SU-DHL-6 (cell line): ENCODE measurements at regions not wholly inside any gene's neighbourhood (a gene's known extent, or its start where the extent isn't known, plus 50 kb on each side); places are given as distances from the start of the nearest gene placed in this dataset.

Experiments
- H2AFZ ChIP-seq: fragments of 200-600 bp; sonication (generic); 2 replicates; pipeline ENCODE4 v1.6.1; 2014; ENCODE audit warnings: low read depth, mild to moderate bottlenecking, moderate library complexity, mixed read lengths, antibody characterized with exemption, low read length; ENCODE audit not compliant: severe bottlenecking
- H3F3A ChIP-seq: fragments of 200-600 bp; shearing (Covaris generic); 2 replicates; pipeline ENCODE4 v1.6.0; 2016; ENCODE audit warnings: antibody characterized with exemption, mild to moderate bottlenecking; ENCODE audit not compliant: insufficient read depth
- H3K27ac ChIP-seq: fragments of 200-600 bp; sonication (generic); 2 replicates; pipeline ENCODE4 v1.5.1; 2016; ENCODE audit warnings: low read depth, mild to moderate bottlenecking, low read length, moderate library complexity, mixed read lengths
- H3K27me3 ChIP-seq: fragments of 200-600 bp; sonication (generic), shearing (Covaris generic); 2 replicates; pipeline ENCODE4 v1.6.0; 2014; ENCODE audit warnings: mild to moderate bottlenecking, low read length
- H3K36me3 ChIP-seq: fragments of 200-600 bp; sonication (generic); 2 replicates; pipeline ENCODE4 v1.6.1; 2014; ENCODE audit warnings: mild to moderate bottlenecking, low read length, mixed read lengths
- H3K4me2 ChIP-seq: fragments of 300-600, 200-600 bp; shearing (Covaris generic), sonication (generic); 2 replicates; pipeline ENCODE4 v1.6.0; 2014; ENCODE audit warnings: low read length, low read depth, mild to moderate bottlenecking; ENCODE audit not compliant: poor library complexity, severe bottlenecking
- H3K4me3 ChIP-seq: fragments of 200-600 bp; sonication (generic); 2 replicates; pipeline ENCODE4 v1.5.1; 2014; ENCODE audit warnings: antibody characterized with exemption, low read length, mild to moderate bottlenecking, mixed read lengths; ENCODE audit not compliant: insufficient read depth, poor library complexity, severe bottlenecking
- H3K79me2 ChIP-seq: fragments of 200-600 bp; sonication (generic); 2 replicates; pipeline ENCODE4 v1.6.1; 2014; ENCODE audit warnings: mild to moderate bottlenecking, low read length, moderate library complexity; ENCODE audit not compliant: insufficient read depth
- H3K9ac ChIP-seq: fragments of 200-600 bp; sonication (generic); 2 replicates; pipeline ENCODE4 v1.7.0; 2014; ENCODE audit warnings: mild to moderate bottlenecking, low read length
- H3K9me2 ChIP-seq: fragments of 200-600 bp; sonication (generic); replicated peaks from 2 replicates; pipeline ENCODE4 v1.6.1; 2014; ENCODE audit warnings: low read length; ENCODE audit not compliant: insufficient read depth
- H3K9me3 ChIP-seq: fragments of 200-600 bp; sonication (generic); 2 replicates; pipeline ENCODE4 v1.6.1; 2014; ENCODE audit warnings: low read length, mixed read lengths; ENCODE audit not compliant: insufficient read depth
- H4K20me1 ChIP-seq: fragments of 200-600 bp; sonication (generic); 2 replicates; pipeline ENCODE4 v1.6.1; 2014; ENCODE audit warnings: low read depth, mild to moderate bottlenecking, antibody characterized with exemption, low read length, moderate library complexity, mixed read lengths
- CTCF ChIP-seq: fragments of 200-600 bp; sonication (generic); IDR thresholded peaks from one replicate; pipeline ENCODE4 v1.5.1; 2017; ENCODE audit warnings: antibody characterized with exemption, mild to moderate bottlenecking, low read length, moderate library complexity; ENCODE audit not compliant: insufficient read depth, poor library complexity, severe bottlenecking
- EZH2phosphoT487 ChIP-seq: fragments of 200-600 bp; sonication (generic), shearing (Covaris generic); conservative IDR thresholded peaks from 2 replicates; pipeline ENCODE4 v1.6.1; 2018; ENCODE audit warnings: mild to moderate bottlenecking, antibody characterized with exemption, low read length, moderate library complexity, mixed read lengths

DNA sequence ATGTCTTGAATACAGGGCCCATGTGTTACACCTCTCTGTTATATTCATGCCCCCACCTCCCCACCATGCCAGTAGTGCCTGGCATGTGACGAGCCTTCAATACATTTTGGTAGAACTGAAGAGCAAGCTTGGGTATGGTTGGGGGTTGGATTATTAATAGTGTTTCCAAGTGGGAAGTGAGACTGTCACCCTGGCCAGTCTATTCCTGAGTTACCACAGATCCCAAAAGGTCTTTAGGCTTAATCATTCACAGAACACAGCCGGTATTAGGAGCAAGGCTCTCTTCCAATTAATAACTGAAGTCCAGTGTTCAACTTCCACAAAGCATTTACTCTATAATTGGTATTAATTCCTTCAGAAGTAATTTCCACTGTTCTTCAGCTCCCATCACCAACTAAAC is 231.9 kb upstream of the LRTM1 start:
- H3K4me2 ChIP-seq = no peak overlapping the region
- no peak overlapping the region for H3K27ac ChIP-seq
- no peak overlapping the region for H3K4me3 ChIP-seq
- no peaks in the 10 kb centered on the region for H3K9me3 ChIP-seq
- no peaks in the 10 kb centered on the region for H4K20me1 ChIP-seq
- no peaks in the 10 kb centered on the region for H3K27me3 ChIP-seq
- no peaks in the 10 kb centered on the region for H3F3A ChIP-seq
- H2AFZ ChIP-seq = no peak overlapping the region
- TF ChIP-seq EZH2phosphoT487 (no peak), CTCF (no peak)
- H3K36me3 ChIP-seq = no peaks in the 10 kb centered on the region
- H3K9ac ChIP-seq = no peak overlapping the region
- no peaks in the 10 kb centered on the region for H3K9me2 ChIP-seq
- no peaks in the 10 kb centered on the region for H3K79me2 ChIP-seq

DNA sequence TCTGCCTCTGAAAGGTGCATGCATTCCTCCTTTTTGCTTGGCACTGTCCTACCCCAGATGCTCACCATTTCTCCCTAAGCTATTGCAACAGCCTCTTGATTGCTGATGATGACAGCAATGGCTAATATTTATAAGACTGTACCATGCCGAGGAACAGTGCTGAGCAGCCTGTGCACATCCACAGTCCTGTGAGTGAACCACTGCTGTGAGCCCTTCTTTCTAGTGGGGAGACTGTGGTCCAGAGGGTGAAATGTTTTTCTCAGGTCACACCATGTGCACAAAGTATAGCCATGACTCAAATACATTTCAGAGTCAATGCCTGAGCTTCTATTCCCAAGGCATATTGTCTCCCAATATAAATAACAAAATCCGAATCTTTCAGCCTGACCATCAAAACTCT is 231.2 kb upstream of the LRTM1 start:
- Histone ChIP-seq H3K9ac (no peak overlapping the region), H3K36me3 (no peaks in the 10 kb centered on the region), H3K79me2 (no peaks in the 10 kb centered on the region), H4K20me1 (no peaks in the 10 kb centered on the region), H3K27ac (no peak overlapping the region), H2AFZ (no peak overlapping the region), H3K9me2 (no peaks in the 10 kb centered on the region), H3K4me3 (no peak overlapping the region), H3K27me3 (no peaks in the 10 kb centered on the region), H3K9me3 (no peaks in the 10 kb centered on the region), H3K4me2 (no peak overlapping the region), H3F3A (no peaks in the 10 kb centered on the region)
- TF ChIP-seq EZH2phosphoT487 = no peak
- no peak for TF ChIP-seq CTCF

- no peak overlapping the region for H3K9ac ChIP-seq
- no peaks in the 10 kb centered on the region for H3K9me3 ChIP-seq
- no peaks in the 10 kb centered on the region for H4K20me1 ChIP-seq
- no peaks in the 10 kb centered on the region for H3K79me2 ChIP-seq
- H3K27me3 ChIP-seq = no peaks in the 10 kb centered on the region
- H3F3A ChIP-seq = no peaks in the 10 kb centered on the region
- H3K36me3 ChIP-seq = no peaks in the 10 kb centered on the region
- H2AFZ ChIP-seq = no peak overlapping the region
- no peak overlapping the region for H3K4me2 ChIP-seq
- H3K27ac ChIP-seq = no peak overlapping the region
- H3K4me3 ChIP-seq = no peak overlapping the region
- no peaks in the 10 kb centered on the region for H3K9me2 ChIP-seq
- TF ChIP-seq CTCF = no peak
- TF ChIP-seq EZH2phosphoT487 = no peak
These were observed 230.5 kb upstream of the LRTM1 start for GRCh38 chr3:55158345-55158744.

- no peaks in the 10 kb centered on the region for H3K9me3 ChIP-seq
- H3K9me2 ChIP-seq = no peaks in the 10 kb centered on the region
- H3K27ac ChIP-seq = no peak overlapping the region
- H4K20me1 ChIP-seq = no peaks in the 10 kb centered on the region
- no peaks in the 10 kb centered on the region for H3K27me3 ChIP-seq
- no peak overlapping the region for H2AFZ ChIP-seq
- H3K4me2 ChIP-seq = no peak overlapping the region
- no peak overlapping the region for H3K4me3 ChIP-seq
- TF ChIP-seq EZH2phosphoT487 = no peak
- H3K9ac ChIP-seq = no peak overlapping the region
- no peaks in the 10 kb centered on the region for H3K79me2 ChIP-seq
- H3F3A ChIP-seq = no peaks in the 10 kb centered on the region
- H3K36me3 ChIP-seq = no peaks in the 10 kb centered on the region
These were observed 229.9 kb upstream of the LRTM1 start for GRCh38 chr3:55157731-55158130.
